ENCODE measurements at regions not wholly inside any gene's neighbourhood (a gene's known extent, or its start where the extent isn't known, plus 50 kb on each side); places are given as distances from the start of the nearest gene placed in this dataset.

DNA sequence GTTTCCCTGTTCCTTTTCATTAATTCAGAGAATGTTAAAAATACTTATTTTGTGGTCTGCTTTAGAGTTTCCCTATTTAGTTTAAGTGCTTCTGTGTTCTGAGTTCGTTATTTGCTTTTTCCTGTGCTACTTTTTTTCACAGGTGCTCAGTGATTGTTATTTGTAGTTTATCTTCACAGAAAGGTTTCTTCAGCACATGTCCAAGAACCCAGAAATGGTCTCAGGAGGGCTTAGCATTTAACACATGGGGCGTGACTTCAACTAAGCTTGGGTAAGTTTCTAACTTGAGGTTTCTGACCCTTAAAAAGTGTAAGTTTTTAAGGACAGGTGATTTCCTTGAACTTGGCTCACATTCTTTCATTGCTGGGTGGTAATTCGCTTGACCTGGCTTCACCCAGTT lies 157.3 kb downstream of the AASDHPPT start:
- Histone ChIP-seq H3K9me3 (replicated peaks; ENCODE audit: control insufficient read depth, insufficient read depth, low read length) (no peaks in the 10 kb centered on the region), H3K9ac (replicated peaks; ENCODE audit: extremely low read depth, insufficient read depth, low read length) (no peak overlapping the region), H3K4me3 (replicated peaks in 1 of 3; ENCODE audit: insufficient read depth in 1 of 3, low read depth in 1 of 3, low read length in 3 of 3) (no peak overlapping the region), H3K4me1 (ENCODE audit: control insufficient read depth, extremely low read depth, insufficient read depth, low read length) (no peaks in the 10 kb centered on the region), H4K20me1 (replicated peaks; ENCODE audit: control insufficient read depth, extremely low read depth, insufficient read depth, low read length) (no peaks in the 10 kb centered on the region), H3K79me2 (ENCODE audit: control insufficient read depth, insufficient read depth, low read length) (no peaks in the 10 kb centered on the region), H3K4me2 (ENCODE audit: insufficient read depth, low read length) (no peak overlapping the region), H3K36me3 (ENCODE audit: control insufficient read depth in 2 of 2, extremely low read depth in 1 of 2, insufficient read depth in 2 of 2, low read length in 2 of 2) (no peaks in the 10 kb centered on the region), H3K9me1 (replicated peaks; ENCODE audit: control insufficient read depth, extremely low read depth, insufficient read depth, low read length) (no peaks in the 10 kb centered on the region), H2AFZ (ENCODE audit: low read depth, low read length) (no peak overlapping the region), H3K27ac (ENCODE audit: insufficient read depth, low read depth, low read length) (no peak overlapping the region), H3K27me3 (ENCODE audit: control insufficient read depth in 2 of 2, insufficient read depth in 2 of 2, low read length in 2 of 2) (no peaks in the 10 kb centered on the region)
- dilution Hi-C loops (cut with MboI; ENCODE audit: extremely low pct_ligation_motif_present, low sequenced_read_pairs) = no loop called here
- ChIA-PET CTCF (no interaction called here), POLR2A (no interaction called here)
- DNase-seq (ENCODE audit: low read depth, low spot score) (no peak), FAIRE-seq (no peak)
- TF ChIP-seq JUN (IDR thresholded peaks at IDR 0.05; ENCODE audit: borderline replicate concordance, insufficient read depth, insufficient read length, low read depth) (no peak), EZH2 (IDR thresholded peaks at IDR 0.05; ENCODE audit: borderline replicate concordance, low read depth, low read length, severe bottlenecking) (no peak), FOS (IDR thresholded peaks at IDR 0.05; ENCODE audit: borderline replicate concordance, insufficient read depth, low read length) (no peak), MYC (IDR thresholded peaks at IDR 0.05; ENCODE audit: low read depth, low read length) (no peak), GATA2 (IDR thresholded peaks at IDR 0.05; ENCODE audit: insufficient read depth, insufficient read length, low read depth, low read length) (no peak), POLR2A (IDR thresholded peaks at IDR 0.05; ENCODE audit: low read depth, low read length) (no peak), POLR2AphosphoS5 (IDR thresholded peaks at IDR 0.05; ENCODE audit: insufficient read depth, low read depth, low read length) (no peak)
- TF ChIP-seq, protein P1, sequence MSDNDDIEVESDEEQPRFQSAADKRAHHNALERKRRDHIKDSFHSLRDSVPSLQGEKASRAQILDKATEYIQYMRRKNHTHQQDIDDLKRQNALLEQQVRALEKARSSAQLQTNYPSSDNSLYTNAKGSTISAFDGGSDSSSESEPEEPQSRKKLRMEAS (IDR thresholded peaks at IDR 0.05; ENCODE audit: insufficient read depth, insufficient read length) = no peak
- TF ChIP-seq, protein P2, sequence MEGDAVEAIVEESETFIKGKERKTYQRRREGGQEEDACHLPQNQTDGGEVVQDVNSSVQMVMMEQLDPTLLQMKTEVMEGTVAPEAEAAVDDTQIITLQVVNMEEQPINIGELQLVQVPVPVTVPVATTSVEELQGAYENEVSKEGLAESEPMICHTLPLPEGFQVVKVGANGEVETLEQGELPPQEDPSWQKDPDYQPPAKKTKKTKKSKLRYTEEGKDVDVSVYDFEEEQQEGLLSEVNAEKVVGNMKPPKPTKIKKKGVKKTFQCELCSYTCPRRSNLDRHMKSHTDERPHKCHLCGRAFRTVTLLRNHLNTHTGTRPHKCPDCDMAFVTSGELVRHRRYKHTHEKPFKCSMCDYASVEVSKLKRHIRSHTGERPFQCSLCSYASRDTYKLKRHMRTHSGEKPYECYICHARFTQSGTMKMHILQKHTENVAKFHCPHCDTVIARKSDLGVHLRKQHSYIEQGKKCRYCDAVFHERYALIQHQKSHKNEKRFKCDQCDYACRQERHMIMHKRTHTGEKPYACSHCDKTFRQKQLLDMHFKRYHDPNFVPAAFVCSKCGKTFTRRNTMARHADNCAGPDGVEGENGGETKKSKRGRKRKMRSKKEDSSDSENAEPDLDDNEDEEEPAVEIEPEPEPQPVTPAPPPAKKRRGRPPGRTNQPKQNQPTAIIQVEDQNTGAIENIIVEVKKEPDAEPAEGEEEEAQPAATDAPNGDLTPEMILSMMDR (IDR thresholded peaks at IDR 0.05; ENCODE audit: extremely low read depth in 1 of 2, insufficient read depth in 1 of 2, low read depth in 1 of 2, low read length in 2 of 2) = no peak
- no TSS peak for BruUV-seq (replicated peaks)
- intact Hi-C loops (cut with micrococcal nuclease) = no loop called here

All from endothelial cell of umbilical vein (primary cell).